DMS 273 (cell line): ENCODE measurements at regions not wholly inside any gene's neighbourhood (a gene's known extent, or its start where the extent isn't known, plus 50 kb on each side); places are given as distances from the start of the nearest gene placed in this dataset.
A peak's percentile ranks its signal among the peaks of the same experiment; 100 is the strongest.
"Not testable (repeated sequence)": the region's sequence is repeated elsewhere in the genome, so short reads cannot be mapped to it uniquely, and the experiment has no call there.

Experiments
- DNase-seq: peaks from one replicate; lab custom pipeline; 2025; ENCODE audit not compliant: unreplicated experiment; lab: John Stamatoyannopoulos, UW

GRCh38 chr12:25864306-25865276 lies 93.9 kb upstream of the RASSF8 start:
- DNase-seq = no peak

- no peak for DNase-seq
Measured at GRCh38 chr12:25866586-25867378, 91.7 kb upstream of the RASSF8 start.

- no peak for DNase-seq
Measured at GRCh38 chr12:25868193-25868592, 90.3 kb upstream of the RASSF8 start.

- DNase-seq = no peak
Measured at GRCh38 chr12:25872137-25872536, 86.3 kb upstream of the RASSF8 start.

GRCh38 chr12:25875661-25876060 lies 82.8 kb upstream of the RASSF8 start:
- no peak for DNase-seq

GRCh38 chr12:25876383-25877045 lies 82.0 kb upstream of the RASSF8 start:
- no peak for DNase-seq

- DNase-seq = no peak
Measured at GRCh38 chr12:25877446-25877845, 81.0 kb upstream of the RASSF8 start.

- no peak for DNase-seq
Measured at GRCh38 chr12:25882266-25882665, 76.2 kb upstream of the RASSF8 start.

- DNase-seq = no peak
Measured at GRCh38 chr12:25883026-25883916, 75.2 kb upstream of the RASSF8 start.

- no peak for DNase-seq
Measured at GRCh38 chr12:25884024-25884919, 74.2 kb upstream of the RASSF8 start.

- DNase-seq = no peak
Measured at GRCh38 chr12:25884920-25885234, 73.6 kb upstream of the RASSF8 start.

GRCh38 chr12:25886396-25886795 lies 72.1 kb upstream of the RASSF8 start:
- DNase-seq = no peak

- DNase-seq = no peak
Measured at GRCh38 chr12:25887367-25887766, 71.1 kb upstream of the RASSF8 start.

GRCh38 chr12:25889185-25889584 lies 69.3 kb upstream of the RASSF8 start:
- no peak for DNase-seq

- DNase-seq = not testable (repeated sequence)
Measured at GRCh38 chr12:25891095-25891494, 67.4 kb upstream of the RASSF8 start.

- DNase-seq = peak; percentile 9
Measured at GRCh38 chr12:25894759-25895158, 63.7 kb upstream of the RASSF8 start.

GRCh38 chr12:25896981-25897380 lies 61.5 kb upstream of the RASSF8 start:
- no peak for DNase-seq

GRCh38 chr12:25903603-25904245 lies 54.8 kb upstream of the RASSF8 start:
- DNase-seq = no peak

- no peak for DNase-seq
Measured at GRCh38 chr12:25904442-25904841, 54.0 kb upstream of the RASSF8 start.
